IMR-90 (cell line): ENCODE measurements at regions not wholly inside any gene's neighbourhood (a gene's known extent, or its start where the extent isn't known, plus 50 kb on each side); places are given as distances from the start of the nearest gene placed in this dataset.

Experiments used
- ATAC-seq: fragments of 200-7000 bp; cut with Tn5 transposase; 2 replicates; pipeline ENCODE4 v1.9.1; 2020; ENCODE audit warnings: low read depth, mild to moderate bottlenecking, moderate library complexity
- BruUV-seq: library from RNA; stranded (reverse); fragments of 400-500 nt; replicated peaks from 2 replicates; lab custom pipeline; 2021; lab: Mats Ljungman, UMichigan
- CTCF ChIA-PET: fragments of 300-600 bp; formaldehyde crosslinking; extraction: SDS; loops from one replicate; lab custom pipeline; 2021; ENCODE audit warnings: antibody characterized with exemption; lab: Yijun Ruan, JAX
- POLR2A ChIA-PET: fragments of 300-600 bp; sonication (Branson Sonifier 250); formaldehyde crosslinking; loops from one replicate; lab custom pipeline; 2022; ENCODE audit warnings: antibody characterized with exemption; ENCODE audit not compliant: unreplicated experiment; lab: Charles Lee
- DNase-seq: peaks from one replicate; pipeline ENCODE4 v3.0.0; 2013
- H2AFZ ChIP-seq: replicated peaks from 2 replicates; pipeline ENCODE3; 2013; ENCODE audit warnings: low read length, mild to moderate bottlenecking; ENCODE audit not compliant: poor library complexity
- H2AK5ac ChIP-seq: 2 replicates; pipeline ENCODE4 v1.6.1; 2013; ENCODE audit warnings: low read depth, low read length, inconsistent platforms
- H2AK9ac ChIP-seq: replicated peaks from 2 replicates; pipeline ENCODE3; 2013; ENCODE audit warnings: mild to moderate bottlenecking, low read depth, low read length, moderate library complexity; ENCODE audit not compliant: poor library complexity
- H2BK120ac ChIP-seq: 2 replicates; pipeline ENCODE4 v1.6.1; 2013; ENCODE audit warnings: low read depth, low read length, inconsistent platforms
- H2BK15ac ChIP-seq: 3 replicates; pipeline ENCODE4 v1.6.1; 2013; ENCODE audit warnings: low read depth, low read length, inconsistent platforms
- H2BK20ac ChIP-seq: 2 replicates; pipeline ENCODE4 v1.6.1; 2013; ENCODE audit warnings: low read depth, mild to moderate bottlenecking, inconsistent platforms, low read length, moderate library complexity
- H2BK5ac ChIP-seq: 2 replicates; pipeline ENCODE4 v1.6.1; 2013; ENCODE audit warnings: mild to moderate bottlenecking, low read depth, low read length, inconsistent platforms; ENCODE audit not compliant: poor library complexity, severe bottlenecking
- H3K14ac ChIP-seq: replicated peaks from 2 replicates; pipeline ENCODE4 v1.6.1; 2013; ENCODE audit warnings: low read depth, low read length, inconsistent platforms
- H3K18ac ChIP-seq: 2 replicates; pipeline ENCODE4 v1.6.1; 2013; ENCODE audit warnings: low read depth, low read length, control low read depth
- H3K23ac ChIP-seq: 2 replicates; pipeline ENCODE4 v1.6.1; 2013; ENCODE audit warnings: low read depth, low read length, inconsistent platforms
- H3K27ac ChIP-seq: 2 replicates; pipeline ENCODE4 v1.5.1; 2013; ENCODE audit warnings: mild to moderate bottlenecking, control low read depth, low read length; ENCODE audit not compliant: insufficient read depth
- H3K27me3 ChIP-seq: 2 replicates; pipeline ENCODE4 v1.6.1; 2013; ENCODE audit warnings: low read length; ENCODE audit not compliant: control insufficient read depth, insufficient read depth
- H3K36me3 ChIP-seq: 2 replicates; pipeline ENCODE4 v1.6.1; 2013; ENCODE audit warnings: low read length, mixed read lengths; ENCODE audit not compliant: control insufficient read depth, insufficient read depth
- H3K4ac ChIP-seq: 2 replicates; pipeline ENCODE4 v1.6.1; 2013; ENCODE audit warnings: low read depth, low read length, inconsistent platforms
- H3K4me1 ChIP-seq: 2 replicates; pipeline ENCODE4 v1.6.1; 2013; ENCODE audit warnings: low read length, mixed read lengths; ENCODE audit not compliant: control insufficient read depth, insufficient read depth
- H3K4me2 ChIP-seq: 2 replicates; pipeline ENCODE4 v1.6.1; 2013; ENCODE audit warnings: low read depth, mild to moderate bottlenecking, control low read depth, low read length, moderate library complexity
- H3K4me3 ChIP-seq: 2 replicates; pipeline ENCODE4 v1.5.1; 2013; ENCODE audit warnings: low read depth, mild to moderate bottlenecking, control low read depth, low read length, moderate library complexity; ENCODE audit not compliant: insufficient read depth
- H3K56ac ChIP-seq: 2 replicates; pipeline ENCODE4 v1.6.1; 2013; ENCODE audit warnings: low read length, inconsistent platforms; ENCODE audit not compliant: insufficient read depth; ENCODE audit errors: extremely low read depth
- H3K79me1 ChIP-seq, 2 experiments: 2 replicates each; pipeline ENCODE4 v1.6.1; 2013; ENCODE audit warnings: low read length in 2 of 2, inconsistent platforms in 1 of 2, low read depth in 1 of 2
- H3K9ac ChIP-seq: 2 replicates; pipeline ENCODE4 v1.6.1; 2013; ENCODE audit warnings: low read depth, low read length, control low read depth
- H3K9me1 ChIP-seq: 2 replicates; pipeline ENCODE4 v1.6.1; 2013; ENCODE audit warnings: low read length, inconsistent platforms; ENCODE audit not compliant: insufficient read depth
- H3K9me3 ChIP-seq: 2 replicates; pipeline ENCODE4 v1.6.1; 2013; ENCODE audit warnings: low read length; ENCODE audit not compliant: control insufficient read depth, insufficient read depth
- H4K20me1 ChIP-seq: 2 replicates; pipeline ENCODE4 v1.6.1; 2013; ENCODE audit warnings: low read length, inconsistent platforms; ENCODE audit not compliant: insufficient read depth
- H4K5ac ChIP-seq: 2 replicates; pipeline ENCODE4 v1.6.1; 2013; ENCODE audit warnings: mild to moderate bottlenecking, low read depth, low read length, control low read depth
- H4K8ac ChIP-seq, 2 experiments: 2 replicates each; pipeline ENCODE4 v1.6.1; 2013; ENCODE audit warnings: low read depth in 2 of 2, low read length in 2 of 2, control low read depth in 1 of 2, inconsistent platforms in 1 of 2
- H4K91ac ChIP-seq: 2 replicates; pipeline ENCODE4 v1.6.1; 2013; ENCODE audit warnings: low read depth, low read length, inconsistent platforms; ENCODE audit not compliant: insufficient read depth
- FOS ChIP-seq: fragments of 150-350 bp; IDR thresholded peaks from 2 replicates; pipeline ENCODE4 v1.6.1; 2016; ENCODE audit warnings: low read depth, low read length
- MAFK ChIP-seq: IDR thresholded peaks from 2 replicates; pipeline ENCODE4 v1.6.1; 2012; ENCODE audit warnings: low read depth, low read length, improper control_type of control experiment
- NFE2L2 ChIP-seq: fragments of 150-350 bp; IDR thresholded peaks from 2 replicates; pipeline ENCODE4 v1.6.1; 2016; ENCODE audit warnings: low read depth, mild to moderate bottlenecking, low read length
- WGBS, 2 experiments: methylation state at CpG; one replicate each; pipeline versions ENCODE4 v1.1.5 to v1.1.7; 2013; ENCODE audit warnings: missing lambda C conversion rate in 2 of 2; ENCODE audit not compliant: insufficient read length in 1 of 2; ENCODE audit errors: extremely low coverage in 2 of 2; 5-methylcytosine and 5-hydroxymethylcytosine counted together
- dilution Hi-C: fragments of 300-500 bp; cut with HindIII; formaldehyde crosslinking; loops from one replicate; pipeline ENCODE4 v1.14.3; 2018; ENCODE audit warnings: low sequenced_read_pairs; ENCODE audit not compliant: unreplicated experiment
- in situ Hi-C: fragments of 300-500 bp; cut with MboI; formaldehyde crosslinking; loops from 3 replicates; pipeline ENCODE4 v1.14.3; 2019; ENCODE audit warnings: low sequenced_read_pairs, inconsistent platforms, mixed read lengths
- intact Hi-C: fragments of 100-400 bp; cut with micrococcal nuclease; formaldehyde crosslinking; loops from 2 replicates; pipeline ENCODE4 v1.10.0; 2022

GRCh38 chr2:106975641-106976040 is 89.7 kb upstream of the ST6GAL2 start:
- no peak overlapping the region for H3K14ac ChIP-seq
- in situ Hi-C loops, result no loop called here
- H3K18ac ChIP-seq, result no peak overlapping the region
- DNase-seq (no peak), ATAC-seq (no peak)
- no peaks in the 10 kb centered on the region for H3K9me1 ChIP-seq
- no peaks in the 10 kb centered on the region for H3K27me3 ChIP-seq
- H2AFZ ChIP-seq, result no peak overlapping the region
- H3K79me1 ChIP-seq, result no peaks in the 10 kb centered on the region
- H3K9ac ChIP-seq, result no peak overlapping the region
- H2AK9ac ChIP-seq, result no peak overlapping the region
- H4K8ac ChIP-seq, result no peak overlapping the region
- no peak overlapping the region for H2AK5ac ChIP-seq
- WGBS, 2 experiments, result no CpG with 5 or more reads among the region's 1 CpG
- H3K9me3 ChIP-seq, result peaks cover 5% of the 10 kb centered on the region; the same call in 1 of the 2 replicates
- intact Hi-C loops, result no loop called here
- no peak overlapping the region for H3K27ac ChIP-seq
- no peaks in the 10 kb centered on the region for H4K20me1 ChIP-seq
- BruUV-seq, result no TSS peak
- no peak overlapping the region for H3K23ac ChIP-seq
- TF ChIP-seq MAFK (peak; percentile 43), NFE2L2 (no peak), FOS (no peak)
- H2BK20ac ChIP-seq, result no peak overlapping the region
- ChIA-PET CTCF (interaction anchor here (0.6 kb wide), 1 partner anchor 419 kb away, joined by 7 read pairs; no protein-coding TSS in a partner anchor), POLR2A (no interaction called here)
- H4K91ac ChIP-seq, result no peak overlapping the region
- H2BK120ac ChIP-seq, result no peak overlapping the region
- H4K5ac ChIP-seq, result no peak overlapping the region
- no peaks in the 10 kb centered on the region for H3K4me1 ChIP-seq
- no peaks in the 10 kb centered on the region for H3K36me3 ChIP-seq
- no peak overlapping the region for H2BK15ac ChIP-seq
- no peak overlapping the region for H2BK5ac ChIP-seq
- H3K56ac ChIP-seq, result no peak overlapping the region
- dilution Hi-C loops, result no loop called here
- H3K4me2 ChIP-seq, result no peak overlapping the region
- H3K4ac ChIP-seq, result no peak overlapping the region
- no peak overlapping the region for H3K4me3 ChIP-seq
